GM12875 (cell line): ENCODE measurements at regions not wholly inside any gene's neighbourhood (a gene's known extent, or its start where the extent isn't known, plus 50 kb on each side); places are given as distances from the start of the nearest gene placed in this dataset.

Experiments
- H3K4me3 ChIP-seq: one replicate; pipeline ENCODE4 v1.5.1; 2011; ENCODE audit warnings: low read depth, low read length, control low read depth
- CTCF ChIP-seq: IDR thresholded peaks from 2 replicates; pipeline ENCODE4 v1.5.1; 2011; ENCODE audit warnings: low read depth, mild to moderate bottlenecking, control low read depth, inconsistent platforms, low read length, moderate library complexity, borderline replicate concordance; ENCODE audit not compliant: insufficient read depth

GRCh38 chr21:14751011-14751410 is 204.9 kb upstream of the SAMSN1 start:
- no peak overlapping the region for H3K4me3 ChIP-seq
- TF ChIP-seq CTCF, result no peak

GRCh38 chr21:14750041-14750440 is 203.9 kb upstream of the SAMSN1 start:
- no peak for TF ChIP-seq CTCF
- H3K4me3 ChIP-seq, result no peak overlapping the region

- no peak overlapping the region for H3K4me3 ChIP-seq
- TF ChIP-seq CTCF, result no peak
These were observed 202.5 kb upstream of the SAMSN1 start for GRCh38 chr21:14748662-14749061.

- H3K4me3 ChIP-seq, result no peak overlapping the region
- no peak for TF ChIP-seq CTCF
These were observed 198.3 kb upstream of the SAMSN1 start for GRCh38 chr21:14744368-14744767.

GRCh38 chr21:14742119-14742518 is 196.0 kb upstream of the SAMSN1 start:
- H3K4me3 ChIP-seq, result no peak overlapping the region
- TF ChIP-seq CTCF, result no peak

- no peak for TF ChIP-seq CTCF
- H3K4me3 ChIP-seq, result no peak overlapping the region
These were observed 195.1 kb upstream of the SAMSN1 start for GRCh38 chr21:14741256-14741655.

GRCh38 chr21:14740692-14741091 is 194.6 kb upstream of the SAMSN1 start:
- no peak for TF ChIP-seq CTCF
- no peak overlapping the region for H3K4me3 ChIP-seq
